Renal cortex interstitium (tissue), 11 donors: ENCODE measurements at regions not wholly inside any gene's neighbourhood (a gene's known extent, or its start where the extent isn't known, plus 50 kb on each side); places are given as distances from the start of the nearest gene placed in this dataset.

Experiments used
- DNase-seq, 11 donors: peaks; one replicate each; pipeline ENCODE4 v3.0.0-alpha.2; 2013; ENCODE audit warnings: low read depth in 9 of 11, low spot score in 4 of 11; ENCODE audit errors: extremely low read depth in 1 of 11

- no peak for DNase-seq
Observed at GRCh38 chr11:19366992-19367709, 126.4 kb upstream of the E2F8 start.

- no peak for DNase-seq
Observed at GRCh38 chr11:19365743-19366410, 125.1 kb upstream of the E2F8 start.

DNA sequence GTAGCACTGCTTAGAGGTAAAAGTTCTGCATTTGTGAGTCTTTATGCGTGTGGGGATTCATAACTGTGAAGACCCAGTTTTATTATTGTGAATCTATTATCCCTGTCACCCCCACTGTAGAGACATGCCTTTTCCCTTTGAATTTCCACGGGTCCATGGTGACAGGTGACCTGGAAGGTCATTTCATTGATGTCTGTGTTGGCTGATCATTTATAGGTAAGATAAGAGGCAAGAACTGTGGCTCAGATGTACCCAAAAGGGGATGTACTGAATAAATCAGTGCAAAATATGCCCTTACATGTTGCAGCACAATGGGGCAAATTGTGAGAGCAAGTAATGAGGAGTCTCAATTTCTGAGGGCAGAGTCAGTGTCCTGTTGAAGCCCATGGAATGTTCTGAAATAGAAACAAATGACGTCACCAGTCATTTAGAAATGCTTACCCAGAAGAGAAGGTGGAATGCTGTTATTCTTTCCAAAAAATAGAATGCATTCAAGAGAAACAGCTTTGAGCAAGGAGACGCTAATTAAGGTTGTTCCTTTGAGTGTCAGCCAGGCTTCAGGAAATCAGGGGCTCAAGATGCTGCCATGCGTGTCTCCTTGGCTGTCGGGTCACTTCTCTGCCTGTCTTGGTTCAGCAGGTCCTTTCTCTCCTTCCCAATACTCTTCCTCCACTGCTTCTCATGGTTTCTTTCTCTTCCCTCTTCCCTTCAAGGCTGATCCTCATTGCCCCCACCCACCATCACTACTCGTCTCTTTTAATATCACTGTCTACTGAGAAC, 118.7 kb upstream of the E2F8 start:
- no peak for DNase-seq

- DNase-seq: no peak
Observed at GRCh38 chr11:19357943-19358342, 117.2 kb upstream of the E2F8 start.

- no peak for DNase-seq
Observed at GRCh38 chr11:19355601-19356000, 114.9 kb upstream of the E2F8 start.

- no peak for DNase-seq
Observed at GRCh38 chr11:19353287-19353850, 112.6 kb upstream of the E2F8 start.

DNA sequence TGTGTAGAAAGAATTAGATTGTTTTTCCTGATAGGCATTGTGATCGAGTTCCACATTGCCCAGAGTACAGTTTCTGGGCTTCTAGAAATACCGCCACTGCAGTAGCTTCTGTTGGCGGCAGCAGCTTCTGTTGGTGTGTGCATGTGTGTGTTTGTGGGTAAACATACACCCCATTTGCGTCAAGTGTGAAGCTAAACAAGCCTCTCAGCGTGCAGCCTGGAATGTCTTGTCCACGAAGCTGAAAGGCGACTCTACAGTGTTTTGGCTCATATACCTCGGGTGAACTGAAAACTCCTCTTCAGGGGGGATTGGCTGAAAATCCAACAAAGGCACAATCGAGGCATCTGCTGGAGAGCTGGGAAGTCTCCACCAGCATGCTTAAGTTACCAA, 112.0 kb upstream of the E2F8 start:
- no peak for DNase-seq

GRCh38 chr11:19352072-19352770, 111.5 kb upstream of the E2F8 start:
- DNase-seq: no peak

GRCh38 chr11:19351426-19351825, 110.7 kb upstream of the E2F8 start:
- DNase-seq: no peak

DNA sequence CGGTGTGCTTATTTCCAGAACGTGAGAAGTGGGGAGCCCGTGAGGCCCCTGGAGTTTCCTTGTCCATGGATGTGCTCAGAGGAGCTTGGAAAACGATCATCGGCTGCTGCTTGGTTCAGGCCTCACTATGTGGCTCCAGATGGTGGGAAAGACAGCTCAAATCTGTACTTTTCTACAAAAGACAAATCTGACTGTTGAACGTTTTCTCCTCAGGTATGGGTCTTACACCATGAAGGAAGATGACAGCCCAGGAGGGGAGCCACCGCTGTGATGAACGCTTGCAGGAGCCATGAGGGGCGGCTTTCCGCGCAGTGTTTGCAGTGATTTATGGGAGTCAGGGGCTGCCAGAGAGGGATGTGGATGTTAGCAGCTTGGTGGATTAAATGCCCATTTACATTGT, 109.4 kb upstream of the E2F8 start:
- DNase-seq: no peak

DNA sequence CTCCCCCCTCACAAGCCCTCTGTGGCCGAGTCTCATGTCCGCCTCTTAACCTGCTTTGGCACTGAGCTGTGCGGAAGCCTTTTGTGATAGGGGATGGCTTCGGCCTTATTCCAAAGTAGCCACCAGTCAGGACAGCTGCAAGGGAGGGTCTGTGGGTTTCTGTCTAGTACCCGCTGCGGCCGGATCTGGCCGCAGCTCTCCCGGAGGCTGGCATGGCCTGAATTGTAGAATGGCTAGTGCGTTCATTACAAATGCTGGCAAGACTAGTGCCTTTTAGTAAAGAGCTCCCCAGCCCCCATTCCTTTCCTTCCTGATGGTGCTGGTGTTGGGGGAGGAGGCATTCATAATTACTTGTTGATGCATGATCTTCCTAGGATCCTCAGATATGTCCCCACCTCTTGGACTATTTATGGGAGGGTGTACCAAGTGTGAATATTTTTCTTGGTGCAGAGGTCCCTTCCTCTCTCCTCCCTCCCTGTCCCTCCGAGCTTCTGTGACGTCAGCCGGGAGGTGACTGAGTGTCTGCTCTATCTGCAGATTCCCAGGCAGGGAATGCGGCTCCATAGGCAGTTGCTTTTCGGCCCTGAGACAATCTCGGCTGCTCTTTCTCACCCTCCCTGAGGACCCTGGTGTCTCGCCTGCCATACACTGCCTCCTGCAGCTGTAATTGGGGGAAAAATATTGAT, 108.7 kb upstream of the E2F8 start:
- DNase-seq: no peak

GRCh38 chr11:19347911-19348310, 107.2 kb upstream of the E2F8 start:
- DNase-seq: no peak

GRCh38 chr11:19345848-19346681, 105.3 kb upstream of the E2F8 start:
- peak in 3 of 11 donors; percentile 22 to 32 (median 22) for DNase-seq

DNA sequence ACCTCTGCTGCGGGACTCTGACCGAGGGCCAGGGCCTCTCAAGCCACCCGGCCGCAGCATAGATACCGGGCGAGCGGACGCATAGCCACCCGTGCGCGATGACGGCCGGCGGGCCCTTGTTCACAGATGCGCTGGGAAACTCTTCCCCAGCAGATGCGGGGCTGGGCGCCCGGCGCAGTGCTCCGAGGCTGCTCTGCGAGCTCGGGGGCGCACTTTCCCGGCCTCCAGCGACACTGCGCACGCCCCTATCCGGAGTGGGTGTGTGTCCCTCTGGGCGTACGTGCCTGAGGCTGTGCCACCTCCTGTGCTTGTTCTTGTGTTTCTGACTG, 104.7 kb upstream of the E2F8 start:
- no peak for DNase-seq

DNA sequence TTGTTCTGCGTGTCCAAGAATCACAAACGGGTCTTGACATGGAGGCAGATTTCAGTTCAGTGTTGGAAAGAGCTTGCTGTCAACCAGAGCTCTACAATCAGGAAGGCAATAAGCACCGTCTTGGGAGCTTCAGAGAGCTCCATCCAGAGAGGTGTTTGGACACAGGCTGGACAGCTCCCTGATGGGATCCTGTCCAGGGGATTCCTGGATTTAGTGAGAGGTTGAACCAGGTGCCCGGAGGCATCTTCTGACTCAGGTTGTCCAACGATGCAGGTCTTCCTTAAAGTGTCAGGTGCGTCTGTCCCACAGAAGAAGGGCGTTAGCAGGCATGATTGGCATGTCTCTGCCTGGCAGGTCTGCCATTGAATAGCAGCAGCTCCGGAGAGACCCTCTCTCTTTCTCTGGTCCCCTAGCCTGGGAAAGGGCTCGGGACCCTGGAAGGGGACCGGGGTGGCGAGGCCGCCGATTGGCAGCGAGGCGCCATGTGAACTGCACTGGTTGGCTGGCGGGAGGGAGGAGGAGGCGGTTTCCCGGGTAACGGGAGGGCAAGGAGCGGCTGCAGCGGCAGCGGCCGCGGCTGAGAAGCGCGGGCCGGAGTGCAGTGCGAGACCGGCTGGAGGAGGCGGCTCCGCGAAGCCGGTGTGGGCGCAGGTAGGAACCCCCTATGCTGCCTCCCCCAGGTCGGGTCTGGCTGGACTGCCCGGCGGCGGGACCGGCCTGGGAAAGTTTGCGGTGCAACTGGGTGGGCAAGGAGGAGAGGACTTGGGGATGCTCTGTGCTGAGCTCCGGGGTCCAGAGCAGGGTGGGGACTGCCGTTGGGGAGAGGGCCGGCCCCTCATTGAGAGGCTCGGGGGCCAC, 104.1 kb upstream of the E2F8 start:
- DNase-seq: peak in 2 of 11 donors; percentile 20 to 25

GRCh38 chr11:19342036-19342435, 101.3 kb upstream of the E2F8 start:
- no peak for DNase-seq

- no peak for DNase-seq
Observed at GRCh38 chr11:19338375-19338774, 97.6 kb upstream of the E2F8 start.
